HL-60 (cell line): ENCODE measurements at regions not wholly inside any gene's neighbourhood (a gene's known extent, or its start where the extent isn't known, plus 50 kb on each side); places are given as distances from the start of the nearest gene placed in this dataset.

Experiments used
- CTCF ChIP-seq: IDR thresholded peaks from one replicate; pipeline ENCODE4 v1.5.1; 2011; ENCODE audit warnings: low read length, control low read depth, inconsistent platforms; ENCODE audit not compliant: insufficient read depth
- GABPA ChIP-seq: IDR thresholded peaks from 2 replicates; pipeline ENCODE4 v1.6.1; 2012; ENCODE audit warnings: low read depth
- POLR2AphosphoS5 ChIP-seq: IDR thresholded peaks from 2 replicates; pipeline ENCODE4 v1.6.1; 2012; ENCODE audit warnings: low read depth
- REST ChIP-seq: IDR thresholded peaks from 2 replicates; pipeline ENCODE4 v1.6.1; 2012; ENCODE audit warnings: low read depth; ENCODE audit not compliant: insufficient replicate concordance
- SPI1 ChIP-seq: IDR thresholded peaks from 2 replicates; pipeline ENCODE4 v1.6.1; 2012; ENCODE audit warnings: low read depth, mild to moderate bottlenecking, borderline replicate concordance

DNA sequence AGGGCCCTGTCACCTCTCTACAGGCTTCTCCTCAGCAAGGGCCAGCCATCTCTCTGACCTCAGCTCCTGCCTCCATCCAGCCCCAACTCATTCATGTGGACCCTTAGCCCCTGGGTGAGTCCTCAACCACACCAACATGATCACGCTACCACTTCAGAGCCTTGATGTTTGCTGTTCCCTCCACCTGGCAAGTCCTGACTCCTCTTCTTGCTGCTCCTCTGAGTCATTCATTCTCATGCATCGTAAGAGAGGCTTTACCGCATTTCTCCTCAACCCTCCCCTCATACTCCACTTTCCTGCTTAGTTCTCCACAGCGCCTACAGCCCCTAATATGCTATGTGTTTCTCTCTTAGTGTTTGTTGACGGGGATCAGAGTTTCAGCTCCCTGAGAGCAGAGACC is 99.9 kb downstream of the C17orf67 start:
- TF ChIP-seq CTCF (no peak), POLR2AphosphoS5 (no peak), GABPA (no peak), REST (no peak), SPI1 (no peak)
